Stimulated activated CD4-positive, alpha-beta T cell treated with anti-CD3 and anti-CD28 coated beads, Interleukin-12 subunit alpha, Interleukin-12 subunit beta, amount 100 ng/mL, for 4 hours (primary cell): ENCODE measurements at regions not wholly inside any gene's neighbourhood (a gene's known extent, or its start where the extent isn't known, plus 50 kb on each side); places are given as distances from the start of the nearest gene placed in this dataset.

Source experiments
- DNase-seq: peaks from one replicate; pipeline ENCODE4 v3.0.0-alpha.2; 2020

DNA sequence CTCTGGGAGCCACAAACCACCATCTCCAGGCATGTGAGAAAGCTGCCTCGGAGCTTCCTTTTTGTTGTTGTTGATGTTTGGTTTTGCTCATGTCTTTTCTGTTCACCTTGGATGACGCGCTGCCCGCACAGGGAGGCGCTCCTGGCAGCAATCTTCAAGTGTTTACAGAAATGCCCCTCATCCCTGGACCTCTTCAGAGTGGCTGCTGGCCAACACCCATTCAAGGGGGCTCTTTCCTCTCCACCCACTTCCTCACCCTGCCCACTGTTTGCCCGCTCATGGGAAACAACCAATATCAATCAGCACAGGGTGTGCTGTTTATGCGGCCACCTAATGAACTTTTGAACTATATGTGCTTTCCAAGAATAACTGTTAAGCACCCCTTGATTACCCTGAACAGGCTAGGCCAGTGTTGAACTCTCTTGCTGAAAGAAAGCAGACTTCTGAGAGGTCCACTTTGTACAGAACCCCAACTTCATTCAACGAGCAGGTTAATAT is 355.1 kb upstream of the CLNK start:
- no peak for DNase-seq

DNA sequence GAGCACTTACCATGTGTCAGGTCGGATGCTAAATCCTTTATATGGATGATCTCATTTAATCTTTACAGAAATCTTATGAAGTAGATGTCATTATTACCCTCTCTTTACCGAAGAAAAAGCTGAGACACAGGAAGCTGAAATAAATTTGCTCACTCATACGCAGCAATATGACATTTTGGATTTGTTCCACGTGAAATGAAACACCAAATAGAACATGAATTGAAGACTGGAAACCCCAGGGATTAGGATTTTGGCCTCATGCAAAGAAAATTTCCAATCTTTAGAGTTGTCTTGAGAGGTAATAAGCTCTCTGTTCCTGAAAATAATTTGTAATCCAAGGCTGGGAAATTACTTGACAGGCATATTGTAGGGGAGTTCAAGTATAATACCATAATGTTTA is 354.4 kb upstream of the CLNK start:
- DNase-seq, result no peak

DNA sequence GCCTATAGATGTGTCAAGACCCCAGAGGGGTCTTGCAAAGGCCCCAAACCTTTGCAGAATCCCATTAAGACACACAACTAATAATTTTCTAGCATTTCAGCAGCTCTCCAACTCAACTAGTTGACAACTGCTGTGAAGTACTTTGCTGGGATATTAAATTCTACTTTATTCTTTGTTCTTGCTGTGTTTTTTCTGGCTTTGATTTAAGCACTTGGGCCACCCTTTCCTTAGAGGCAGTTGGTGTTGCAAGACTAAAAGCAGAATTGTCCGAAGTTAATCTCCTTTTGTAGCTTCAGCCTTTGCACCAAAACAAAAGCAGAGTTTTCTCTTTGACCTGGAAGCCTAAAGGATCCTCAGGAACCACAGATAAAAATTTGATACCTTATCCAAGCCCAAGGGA is 353.1 kb upstream of the CLNK start:
- no peak for DNase-seq

DNA sequence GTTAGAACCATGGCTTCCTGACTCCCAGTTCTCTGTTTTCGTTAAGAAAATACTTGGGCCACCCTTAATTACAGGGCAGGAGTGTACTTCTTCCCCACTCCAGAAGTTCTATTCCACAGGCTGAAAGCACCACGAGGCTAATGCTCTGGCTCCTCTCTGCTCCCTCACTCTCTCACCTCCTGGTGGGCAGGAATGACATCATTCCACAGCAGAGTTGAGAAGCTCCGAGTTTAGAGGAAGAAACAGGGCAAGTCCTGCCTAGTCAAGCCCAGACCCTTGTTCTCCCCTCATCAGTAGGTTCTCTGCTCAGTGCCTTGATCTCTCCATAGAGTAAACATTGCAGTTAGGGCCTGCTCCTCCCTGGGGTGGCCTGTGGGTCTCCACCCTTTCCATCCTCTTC is 343.8 kb upstream of the CLNK start:
- no peak for DNase-seq

DNA sequence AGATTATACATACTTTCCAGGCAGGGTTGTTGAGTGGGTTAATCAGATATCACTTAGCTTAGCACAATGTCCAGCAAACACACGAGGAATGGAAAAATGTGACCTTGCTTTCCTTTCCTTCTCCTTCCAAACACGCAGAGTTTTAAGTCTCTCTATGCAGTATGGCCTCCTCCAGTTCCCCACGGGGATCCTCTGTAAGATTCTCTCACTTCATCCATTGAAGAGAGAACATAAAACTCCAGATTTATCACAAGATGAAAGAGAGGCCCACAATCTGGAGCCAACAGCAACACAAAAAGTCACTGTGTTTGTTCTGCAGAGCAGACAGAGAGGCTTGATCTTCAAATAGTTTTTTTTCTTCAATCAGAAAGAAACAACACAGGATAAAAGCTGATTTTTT is 336.8 kb upstream of the CLNK start:
- DNase-seq, result no peak

DNA sequence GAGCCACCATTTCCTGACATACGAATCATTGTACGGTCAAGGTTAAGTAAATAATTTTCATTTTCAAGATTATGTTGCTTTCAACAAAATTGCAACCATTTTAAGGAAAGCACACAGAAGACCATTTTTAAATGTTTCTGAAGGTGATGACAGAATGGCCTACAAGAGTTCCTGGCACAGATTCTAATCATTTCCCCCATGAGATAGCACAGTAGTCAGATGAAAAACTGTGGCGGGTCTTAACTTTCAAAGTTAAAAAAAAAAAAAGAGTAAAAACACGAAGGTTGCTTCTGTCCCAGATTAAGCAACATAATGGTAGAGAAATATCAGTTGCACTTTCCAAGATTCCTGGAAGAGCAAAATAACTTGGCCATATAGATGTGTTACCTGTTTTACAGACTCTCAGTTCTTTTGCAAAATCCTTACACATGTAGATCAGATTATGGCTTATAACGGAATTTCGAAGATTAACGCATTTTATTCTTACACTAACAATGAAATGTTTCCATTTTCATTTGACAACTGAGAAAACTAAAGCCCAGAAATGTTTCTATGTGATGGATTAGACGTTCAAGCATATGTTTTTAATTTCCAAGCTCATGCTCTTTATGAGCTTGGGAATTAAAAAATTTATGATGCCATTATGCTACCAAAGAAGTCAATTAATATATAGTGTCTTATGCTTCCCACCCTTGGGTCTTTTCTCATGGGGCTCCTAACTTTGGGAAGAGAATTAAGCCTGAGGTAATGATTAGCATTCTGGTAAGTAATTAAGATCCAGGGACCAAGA is 335.1 kb upstream of the CLNK start:
- DNase-seq, result no peak

DNA sequence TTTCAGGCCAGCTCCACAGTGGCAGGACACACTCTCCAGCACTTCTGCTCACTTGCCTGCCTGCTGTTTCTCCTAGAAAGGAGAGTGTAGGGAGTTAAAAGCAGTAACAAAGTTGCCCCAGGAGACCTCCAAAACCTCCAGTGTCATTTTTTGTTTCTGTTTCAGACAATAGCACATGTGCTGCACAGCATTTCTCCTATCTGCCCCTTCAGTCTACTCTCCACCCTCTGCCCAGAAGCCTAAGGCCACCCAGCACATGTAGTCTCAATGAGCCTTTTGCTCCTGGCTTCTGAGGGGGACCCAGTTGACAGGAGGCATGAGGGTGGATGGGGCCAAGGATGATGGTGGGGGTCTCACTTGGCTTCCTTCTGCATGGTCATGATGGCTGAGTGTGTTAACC is 329.6 kb upstream of the CLNK start:
- no peak for DNase-seq

DNA sequence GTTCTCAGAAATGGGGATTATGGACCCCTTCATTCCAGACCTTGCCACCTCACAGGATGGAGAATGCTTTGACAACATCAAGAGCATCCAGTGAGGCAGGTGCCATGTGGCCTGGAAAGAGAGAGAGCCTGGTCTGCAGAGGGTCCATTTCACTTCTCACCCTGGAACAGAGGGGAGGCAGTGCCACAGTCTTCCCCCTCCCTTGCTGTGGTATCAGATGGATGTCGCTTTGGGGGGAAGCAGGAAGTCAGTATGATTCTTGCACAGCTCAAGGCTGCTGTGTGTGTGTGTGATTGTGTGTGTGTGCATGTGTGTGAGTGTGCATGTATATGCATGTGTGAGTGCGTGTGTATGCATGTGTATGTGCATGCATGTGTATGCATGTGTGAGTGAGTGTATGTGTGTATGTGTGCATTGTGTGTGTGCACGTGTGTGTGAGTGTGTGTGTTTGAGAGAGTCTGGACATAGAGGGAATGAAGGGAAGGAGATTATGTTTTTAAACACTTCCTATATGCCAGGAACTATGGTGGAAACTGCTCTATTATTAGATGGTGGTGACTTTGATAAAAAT is 328.6 kb upstream of the CLNK start:
- DNase-seq, result no peak

DNA sequence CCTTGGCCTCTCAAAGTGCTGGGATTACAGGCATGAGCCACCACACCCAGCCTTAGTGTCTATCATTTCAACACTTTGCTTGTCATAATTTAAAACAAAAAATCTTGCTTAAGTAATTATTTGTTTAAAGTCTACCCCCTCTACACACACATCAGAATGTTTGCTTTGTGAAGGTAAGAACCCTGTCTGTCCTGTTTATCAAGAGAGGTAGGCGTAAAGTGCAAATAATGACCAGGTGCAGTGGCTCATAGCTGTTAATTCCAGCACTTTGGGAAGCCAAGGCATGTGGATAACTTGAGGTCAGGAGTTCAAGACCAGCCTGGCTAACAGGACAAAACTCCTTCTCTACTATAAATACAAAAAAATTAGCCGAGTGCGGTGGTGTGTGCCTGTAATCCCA is 326.7 kb upstream of the CLNK start:
- no peak for DNase-seq

DNA sequence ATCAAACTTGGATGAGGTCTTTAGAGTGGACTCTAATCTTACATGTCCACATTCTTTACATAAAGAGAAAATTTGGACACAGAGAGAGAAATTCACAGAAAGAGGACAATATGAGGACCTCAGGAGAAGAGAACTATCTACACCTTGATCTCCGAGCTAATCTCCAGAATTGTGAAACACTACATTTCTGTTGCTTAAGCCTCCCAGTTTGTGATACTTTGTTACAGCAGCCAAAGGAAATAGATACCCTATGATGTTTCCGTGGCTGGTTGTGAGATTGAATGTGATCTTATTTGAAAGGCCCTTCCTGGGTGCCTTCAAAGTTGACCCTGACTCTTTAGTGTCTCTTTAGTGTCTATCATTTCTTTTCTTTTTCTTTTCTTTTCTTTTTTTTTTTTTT is 326.1 kb upstream of the CLNK start:
- no peak for DNase-seq

DNA sequence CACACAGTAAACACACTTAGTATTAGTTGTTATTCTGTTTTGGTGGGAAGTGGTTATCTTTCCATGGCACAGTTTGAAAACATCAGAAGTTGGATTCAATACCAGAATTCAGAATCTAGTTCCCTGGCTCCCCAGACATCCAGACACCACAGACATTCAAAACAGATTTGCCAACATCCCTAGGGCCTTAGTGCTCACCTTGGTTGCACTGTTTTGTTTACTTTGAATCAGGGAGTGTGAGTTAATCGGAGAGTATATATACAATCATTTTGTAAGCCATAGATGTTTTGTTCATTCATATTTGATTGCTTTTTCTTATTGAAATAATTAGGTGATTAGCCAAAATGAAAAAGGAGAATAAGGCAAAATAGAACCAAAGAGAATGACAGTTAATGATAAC is 324.7 kb upstream of the CLNK start:
- no peak for DNase-seq

DNA sequence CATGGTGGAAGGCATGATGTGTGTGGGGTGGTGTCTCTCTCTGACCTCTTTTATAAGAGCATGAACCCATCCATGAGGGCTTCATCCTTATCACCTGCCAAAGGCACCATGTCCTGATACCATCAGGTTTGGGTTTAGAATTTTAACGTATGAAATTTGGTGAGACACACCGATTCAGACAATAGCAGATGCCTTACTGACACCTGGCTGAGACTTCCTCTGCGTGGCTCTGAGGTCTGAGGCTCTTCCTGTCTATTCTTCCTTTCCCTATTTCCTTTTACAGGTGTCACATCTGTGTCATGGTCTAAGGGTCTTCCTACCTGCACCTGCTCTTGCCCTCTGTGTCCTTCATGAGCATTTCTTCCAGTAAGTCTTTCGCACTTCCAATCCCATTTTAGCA is 320.7 kb upstream of the CLNK start:
- DNase-seq, result no peak

DNA sequence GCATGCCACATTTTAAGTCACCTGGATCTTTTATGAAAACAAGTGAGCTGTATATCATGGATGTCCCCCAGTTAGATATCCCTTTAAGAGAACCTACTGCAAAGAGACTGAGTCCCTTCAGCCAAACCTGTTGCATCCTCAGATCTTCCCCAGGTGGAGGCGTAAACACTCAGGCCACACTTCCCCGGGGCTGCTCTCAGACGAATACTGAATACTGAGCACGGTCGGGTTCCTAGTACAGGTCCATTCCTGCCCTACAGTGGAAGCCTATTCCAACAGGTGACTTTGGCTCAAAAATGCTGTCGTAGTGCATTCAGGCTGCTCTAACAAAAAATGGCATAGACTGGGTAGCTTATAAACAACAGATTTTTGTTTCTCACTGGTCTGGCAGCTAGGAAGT is 320.2 kb upstream of the CLNK start:
- DNase-seq, result no peak

DNA sequence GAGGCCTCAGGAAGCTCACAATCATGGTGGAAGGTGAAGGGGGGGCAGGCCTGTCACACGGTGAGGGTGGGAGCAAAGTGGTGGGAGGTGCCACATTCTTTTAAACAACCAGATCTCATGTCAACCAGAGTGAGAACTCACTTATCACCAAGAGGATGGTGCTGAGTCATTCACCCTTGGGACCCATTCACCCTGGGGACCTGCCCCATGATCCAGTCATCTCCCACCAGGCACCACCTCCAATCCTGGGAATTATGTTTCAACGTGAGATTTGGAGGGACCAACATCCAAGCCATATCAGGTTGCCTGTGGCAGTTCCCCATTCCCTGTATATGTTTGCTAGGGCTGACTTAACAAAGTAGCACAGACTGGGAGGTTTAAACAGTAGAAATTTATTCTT is 318.4 kb upstream of the CLNK start:
- no peak for DNase-seq

DNA sequence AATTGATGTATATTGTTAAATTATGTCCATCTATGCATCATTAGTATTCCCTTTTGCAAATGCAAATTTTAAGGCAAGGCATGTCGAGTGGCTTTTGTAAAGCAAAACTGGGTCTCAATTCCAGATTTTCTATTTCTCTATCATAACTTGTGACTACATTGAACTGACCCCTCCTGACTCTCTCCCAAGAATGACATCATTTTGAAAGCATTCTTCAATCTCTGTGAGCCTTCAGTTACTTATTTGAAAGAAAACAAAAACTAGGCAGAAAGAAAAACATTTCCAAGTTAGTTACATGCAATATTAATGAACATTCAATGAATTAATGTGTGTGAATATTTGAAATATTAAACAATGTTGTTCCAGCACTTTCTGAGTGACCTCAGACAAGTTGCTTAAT is 314.3 kb upstream of the CLNK start:
- no peak for DNase-seq

DNA sequence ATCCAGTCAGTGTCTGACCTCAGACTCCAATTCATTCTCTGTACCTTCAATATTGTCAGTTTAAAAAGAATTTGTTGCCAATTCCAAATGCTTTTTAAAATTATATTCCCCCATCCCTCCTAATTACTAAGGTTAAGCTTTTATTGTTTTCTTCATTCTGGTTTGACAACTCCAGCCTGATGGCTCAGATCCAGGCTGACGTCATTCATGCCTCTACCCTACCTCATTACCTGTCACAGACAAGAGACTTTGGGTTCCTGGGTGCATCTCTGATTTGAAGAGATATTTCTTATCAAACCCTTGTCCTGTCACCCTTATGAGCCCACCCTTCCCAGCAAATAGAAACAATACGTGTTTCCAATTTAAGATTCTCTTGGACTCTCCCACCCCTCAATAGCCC is 300.2 kb upstream of the CLNK start:
- no peak for DNase-seq

DNA sequence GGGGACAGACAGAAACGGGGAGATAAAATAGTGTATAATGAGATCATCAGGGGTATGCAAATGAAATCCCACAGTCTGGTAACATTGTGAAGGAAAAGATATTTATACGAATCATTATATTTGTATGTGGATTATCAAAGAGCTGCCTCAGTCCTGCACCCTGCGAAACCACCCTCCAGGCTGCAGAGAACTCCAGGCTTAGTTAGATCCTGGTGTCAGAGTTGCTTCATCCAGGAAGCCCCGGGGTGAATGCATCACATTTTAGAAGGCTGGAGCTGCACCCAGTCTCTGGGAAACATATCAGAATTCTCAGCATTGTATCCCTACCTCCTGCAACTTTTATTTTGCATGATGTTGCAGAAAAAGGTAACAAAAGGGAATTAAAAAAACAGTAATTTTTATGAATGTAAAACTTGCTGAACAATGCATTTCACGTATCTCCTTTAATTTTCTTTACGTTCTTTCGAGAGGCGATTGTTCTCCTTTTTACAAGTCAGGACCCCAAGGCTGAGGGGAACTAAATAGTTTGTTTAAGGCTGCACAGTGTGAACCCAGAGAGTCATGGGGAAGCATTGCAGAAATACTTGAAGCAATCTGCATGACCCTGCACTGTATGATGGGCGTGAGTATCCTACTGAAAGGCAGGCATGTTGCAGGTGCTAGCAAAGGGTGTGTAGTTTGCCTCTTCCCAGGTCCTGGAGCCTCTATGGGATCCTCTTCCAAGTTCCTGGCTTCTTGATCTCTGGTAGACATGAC is 299.5 kb upstream of the CLNK start:
- DNase-seq, result no peak

DNA sequence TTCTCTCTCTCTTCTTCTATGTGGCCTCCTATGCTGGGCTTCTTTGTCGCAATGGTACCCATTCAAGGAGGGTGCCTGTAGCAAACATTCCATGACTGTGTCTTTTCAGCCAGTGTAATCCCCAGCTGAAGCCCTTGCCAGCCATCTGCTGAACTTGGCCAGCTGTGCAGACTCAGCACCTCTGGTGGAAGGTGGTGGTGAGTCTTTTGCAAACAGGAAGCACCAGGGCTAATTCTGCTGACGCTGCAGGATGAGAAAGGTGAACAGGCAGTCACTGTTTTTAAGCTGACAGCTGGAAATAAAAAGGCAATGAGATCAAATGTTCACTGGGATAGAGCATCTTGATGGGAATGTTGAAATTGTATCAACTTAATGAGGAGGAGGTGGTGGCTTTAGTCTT is 298.7 kb upstream of the CLNK start:
- DNase-seq, result no peak

DNA sequence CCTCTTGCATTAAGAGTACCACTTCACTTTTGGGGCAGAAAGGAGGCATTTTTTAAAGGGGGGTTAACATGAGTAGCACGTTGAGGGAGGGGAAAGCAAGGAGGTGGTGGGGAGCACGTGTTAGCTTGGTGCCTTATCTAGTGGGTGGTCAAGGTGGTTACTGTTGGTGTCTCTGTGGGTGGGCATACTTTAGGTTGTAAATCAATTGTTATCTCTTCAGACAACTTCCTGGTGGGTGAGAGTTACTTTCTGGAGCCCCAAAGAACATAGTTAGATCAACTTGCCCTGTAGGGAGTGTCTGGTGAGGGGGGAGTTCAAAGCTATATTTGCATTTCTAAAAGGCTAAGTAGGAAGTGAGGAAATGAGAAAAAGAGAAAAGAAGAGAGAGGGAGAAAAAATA is 297.7 kb upstream of the CLNK start:
- no peak for DNase-seq

DNA sequence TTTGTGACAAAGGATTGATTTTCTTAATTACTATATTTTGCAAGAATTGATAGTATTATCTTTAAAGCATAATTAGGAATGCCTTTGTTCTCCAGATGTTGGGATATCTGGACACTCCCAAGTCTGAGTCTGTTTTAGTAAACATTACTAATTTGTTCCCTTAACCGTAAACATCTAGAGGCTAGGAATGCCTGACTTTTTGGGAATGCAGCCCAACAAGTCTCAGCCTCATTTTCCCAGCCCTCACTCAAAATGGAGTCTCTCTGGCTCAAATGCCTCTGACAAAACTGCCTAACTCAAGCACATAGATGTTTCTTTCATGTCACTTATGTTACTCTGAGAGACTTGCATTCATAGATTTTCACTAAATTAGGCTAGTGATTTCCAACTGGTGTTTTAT is 297.0 kb upstream of the CLNK start:
- DNase-seq, result no peak

DNA sequence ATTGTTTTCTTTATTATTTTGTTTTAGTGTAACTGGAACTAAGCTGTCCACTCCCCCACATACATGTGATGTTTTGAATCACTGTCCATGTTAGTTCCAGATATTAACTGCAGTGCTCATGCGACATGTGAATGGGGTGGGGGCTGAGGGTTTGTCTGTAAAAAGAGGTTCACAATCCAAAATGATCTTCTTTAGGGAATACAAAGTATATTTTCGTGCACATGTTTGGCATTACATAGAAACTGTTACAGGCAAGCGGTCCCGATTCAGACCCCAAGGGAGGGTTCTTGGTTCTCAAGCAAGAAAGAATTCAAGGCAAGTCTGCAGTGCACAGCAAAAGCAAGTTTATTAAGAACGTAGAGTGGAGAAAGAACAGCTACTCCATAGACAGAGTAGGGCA is 296.5 kb upstream of the CLNK start:
- no peak for DNase-seq

DNA sequence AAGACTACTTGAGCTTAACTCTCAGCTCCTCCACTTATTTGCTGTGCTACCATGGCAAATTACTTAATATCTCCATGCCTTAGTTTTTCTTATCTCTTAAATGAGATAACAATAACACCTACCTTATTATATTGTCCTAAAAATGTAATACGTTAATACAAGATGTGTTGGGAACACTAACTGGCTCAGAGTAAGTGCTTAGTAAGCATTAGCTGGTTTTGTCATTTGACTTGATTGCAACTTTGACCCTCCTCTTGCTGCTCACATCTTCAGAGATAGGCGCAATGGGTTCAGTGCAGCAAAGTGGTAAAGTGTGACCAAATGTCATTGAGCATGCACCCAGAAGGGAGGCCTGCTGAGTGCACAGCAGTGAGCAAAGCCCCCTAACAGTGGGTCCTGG is 294.5 kb upstream of the CLNK start:
- no peak for DNase-seq

DNA sequence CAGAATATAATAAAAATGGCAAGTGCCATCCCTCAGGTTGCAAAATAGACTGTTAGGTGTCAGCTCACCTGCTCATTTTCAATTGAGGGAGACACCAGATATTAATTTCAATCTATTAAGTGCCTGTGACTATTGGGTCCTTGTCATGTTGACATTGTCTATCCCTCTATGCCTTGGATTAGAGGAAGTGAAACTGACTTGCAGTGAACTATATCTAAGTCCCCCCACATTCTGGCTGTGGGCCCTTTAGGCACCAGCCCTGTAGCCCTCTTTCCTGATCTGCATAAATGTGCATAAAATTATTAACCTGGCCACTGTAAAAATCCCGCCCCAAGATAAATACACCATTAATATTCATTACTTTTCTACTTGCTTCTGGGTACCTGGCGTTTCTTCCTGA is 293.0 kb upstream of the CLNK start:
- no peak for DNase-seq

DNA sequence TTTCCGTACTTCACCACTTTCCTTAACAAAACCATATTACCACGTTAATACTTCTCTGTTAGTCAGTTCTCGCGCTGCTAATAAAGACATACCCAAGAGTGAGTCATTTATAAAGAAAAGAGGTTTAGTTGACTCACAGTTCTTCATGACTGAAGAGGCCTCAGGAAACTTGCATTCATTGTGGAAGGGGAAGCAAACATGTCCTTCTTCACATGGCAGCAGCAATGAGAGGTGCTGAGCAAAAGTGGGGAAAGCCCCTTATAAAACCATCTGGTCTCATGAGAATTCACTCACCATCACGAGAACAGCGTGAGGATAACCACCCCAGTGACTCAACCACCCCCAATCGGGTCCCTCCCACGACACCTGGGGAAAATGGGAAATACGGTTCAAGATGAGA is 289.8 kb upstream of the CLNK start:
- DNase-seq, result no peak
